Right lobe of liver (tissue), 4 donors: ENCODE measurements at regions not wholly inside any gene's neighbourhood (a gene's known extent, or its start where the extent isn't known, plus 50 kb on each side); places are given as distances from the start of the nearest gene placed in this dataset.

Experiments
- POLR2A ChIP-seq: fragments of 450-650 bp; IDR thresholded peaks from one replicate; pipeline ENCODE4 v1.6.1; 2017; ENCODE audit warnings: antibody characterized with exemption, mild to moderate bottlenecking
- TF ChIP-seq, protein P1 (sequence below), 4 donors: fragments of 200-600 bp in 3 of 4; fragments of 450-650 bp in 1 of 4; IDR thresholded peaks; one replicate each; pipeline versions ENCODE4 v1.5.1 to v1.8.0; 2016 to 2022; ENCODE audit warnings: antibody characterized with exemption in 4 of 4, mild to moderate bottlenecking in 2 of 4
- donor health status: DM: no; HTN: no; CAD: no.
- donor health status: DM: no; HTN: no; CAD: no.
- donor health status: DM: no; HTN: yes; CAD: no.

DNA sequence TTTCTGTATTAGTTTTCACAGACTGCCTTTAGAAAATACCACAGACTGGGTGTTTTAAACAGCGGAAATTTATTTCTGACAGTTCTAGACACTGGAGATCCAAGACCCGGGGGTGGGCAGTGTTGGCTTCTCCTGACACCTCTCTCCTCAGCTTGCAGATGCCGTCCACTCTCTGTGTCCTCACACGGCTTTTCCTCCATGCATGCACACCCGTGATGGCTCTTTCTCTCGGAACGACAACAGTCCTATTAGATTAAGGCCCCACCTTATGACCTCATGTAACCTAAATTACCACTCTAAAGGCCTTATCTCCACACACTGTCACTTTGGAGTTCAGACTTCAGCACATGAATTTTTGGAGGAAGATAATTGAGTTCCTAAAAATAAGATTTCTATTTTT lies 142.9 kb upstream of the VWC2 start:
- TF ChIP-seq, protein P1, sequence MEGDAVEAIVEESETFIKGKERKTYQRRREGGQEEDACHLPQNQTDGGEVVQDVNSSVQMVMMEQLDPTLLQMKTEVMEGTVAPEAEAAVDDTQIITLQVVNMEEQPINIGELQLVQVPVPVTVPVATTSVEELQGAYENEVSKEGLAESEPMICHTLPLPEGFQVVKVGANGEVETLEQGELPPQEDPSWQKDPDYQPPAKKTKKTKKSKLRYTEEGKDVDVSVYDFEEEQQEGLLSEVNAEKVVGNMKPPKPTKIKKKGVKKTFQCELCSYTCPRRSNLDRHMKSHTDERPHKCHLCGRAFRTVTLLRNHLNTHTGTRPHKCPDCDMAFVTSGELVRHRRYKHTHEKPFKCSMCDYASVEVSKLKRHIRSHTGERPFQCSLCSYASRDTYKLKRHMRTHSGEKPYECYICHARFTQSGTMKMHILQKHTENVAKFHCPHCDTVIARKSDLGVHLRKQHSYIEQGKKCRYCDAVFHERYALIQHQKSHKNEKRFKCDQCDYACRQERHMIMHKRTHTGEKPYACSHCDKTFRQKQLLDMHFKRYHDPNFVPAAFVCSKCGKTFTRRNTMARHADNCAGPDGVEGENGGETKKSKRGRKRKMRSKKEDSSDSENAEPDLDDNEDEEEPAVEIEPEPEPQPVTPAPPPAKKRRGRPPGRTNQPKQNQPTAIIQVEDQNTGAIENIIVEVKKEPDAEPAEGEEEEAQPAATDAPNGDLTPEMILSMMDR (IDR thresholded peaks at IDR 0.05): no peak
- no peak for TF ChIP-seq POLR2A
